Neuronal stem cell (in vitro differentiated cells): ENCODE measurements at regions not wholly inside any gene's neighbourhood (a gene's known extent, or its start where the extent isn't known, plus 50 kb on each side); places are given as distances from the start of the nearest gene placed in this dataset.

Source experiments
- DNase-seq: peaks from one replicate; pipeline ENCODE4 v3.0.0-alpha.2; 2013; ENCODE audit warnings: low spot score
- H2AFZ ChIP-seq: one replicate; pipeline ENCODE4 v1.6.1; 2013; ENCODE audit warnings: mild to moderate bottlenecking, low read length, inconsistent platforms
- H2AK5ac ChIP-seq: 2 replicates; pipeline ENCODE4 v1.6.1; 2013; ENCODE audit warnings: low read depth, mild to moderate bottlenecking, inconsistent platforms, low read length, moderate library complexity, mixed read lengths
- H2BK120ac ChIP-seq: 2 replicates; pipeline ENCODE4 v1.6.1; 2013; ENCODE audit warnings: low read depth, mild to moderate bottlenecking, inconsistent platforms, low read length, moderate library complexity, mixed read lengths
- H2BK12ac ChIP-seq: one replicate; pipeline ENCODE4 v1.6.1; 2013; ENCODE audit warnings: low read length, inconsistent platforms
- H2BK15ac ChIP-seq: 2 replicates; pipeline ENCODE4 v1.6.1; 2013; ENCODE audit warnings: mild to moderate bottlenecking, low read length, inconsistent platforms, mixed read lengths
- H2BK5ac ChIP-seq: one replicate; pipeline ENCODE4 v1.6.1; 2013; ENCODE audit warnings: inconsistent platforms, mild to moderate bottlenecking, low read length, moderate library complexity
- H3K14ac ChIP-seq: one replicate; pipeline ENCODE4 v1.6.1; 2013; ENCODE audit warnings: low read length, inconsistent platforms
- H3K18ac ChIP-seq: 2 replicates; pipeline ENCODE4 v1.6.1; 2013; ENCODE audit warnings: low read length, inconsistent platforms
- H3K23ac ChIP-seq: 2 replicates; pipeline ENCODE4 v1.6.1; 2013; ENCODE audit warnings: low read depth, mild to moderate bottlenecking, mixed read lengths, low read length, inconsistent platforms; ENCODE audit not compliant: poor library complexity
- H3K27ac ChIP-seq: replicated peaks from 3 replicates; pipeline ENCODE4 v1.5.1; 2013; ENCODE audit warnings: low read length, inconsistent platforms
- H3K27me3 ChIP-seq, 3 experiments: 2 replicates each; pipeline ENCODE4 v1.6.1; 2013; ENCODE audit warnings: low read length in 3 of 3, mild to moderate bottlenecking in 2 of 3, inconsistent platforms in 1 of 3, low read depth in 1 of 3, mixed read lengths in 1 of 3, moderate library complexity in 1 of 3; ENCODE audit not compliant: control insufficient read depth in 3 of 3, insufficient read depth in 3 of 3
- H3K36me3 ChIP-seq, 2 donors: replicated peaks in 1 of 2; 2 replicates each; pipeline ENCODE4 v1.6.1; 2013; ENCODE audit warnings: low read length in 2 of 2; ENCODE audit not compliant: control insufficient read depth in 2 of 2, insufficient read depth in 2 of 2
- H3K4ac ChIP-seq: 2 replicates; pipeline ENCODE4 v1.6.1; 2013; ENCODE audit warnings: inconsistent platforms, mild to moderate bottlenecking, low read length, moderate library complexity
- H3K4me1 ChIP-seq, 2 donors: 1 replicate in 1 of 2; 2 replicates in 1 of 2; pipeline ENCODE4 v1.6.1; 2013; ENCODE audit warnings: low read length in 2 of 2, low read depth in 1 of 2; ENCODE audit not compliant: control insufficient read depth in 2 of 2, insufficient read depth in 1 of 2
- H3K4me2 ChIP-seq: one replicate; pipeline ENCODE4 v1.6.1; 2013; ENCODE audit warnings: mild to moderate bottlenecking, low read length, inconsistent platforms; ENCODE audit not compliant: insufficient read depth, poor library complexity, severe bottlenecking
- H3K4me3 ChIP-seq, 2 donors: 2 replicates each; pipeline ENCODE4 v1.5.1; 2013; ENCODE audit warnings: low read length in 2 of 2, mild to moderate bottlenecking in 2 of 2, inconsistent platforms in 1 of 2, moderate library complexity in 1 of 2
- H3K79me1 ChIP-seq: one replicate; pipeline ENCODE4 v1.6.1; 2013; ENCODE audit warnings: low read depth, mild to moderate bottlenecking, inconsistent platforms, low read length, moderate library complexity
- H3K9ac ChIP-seq: one replicate; pipeline ENCODE4 v1.6.1; 2013; ENCODE audit warnings: mild to moderate bottlenecking, low read depth, low read length, inconsistent platforms; ENCODE audit not compliant: poor library complexity
- H3K9me3 ChIP-seq, 2 donors: replicated peaks in 1 of 2; 2 replicates each; pipeline versions ENCODE3 to v1.6.1; 2013; ENCODE audit warnings: low read length in 2 of 2, mild to moderate bottlenecking in 2 of 2, inconsistent platforms in 1 of 2, low read depth in 1 of 2, mixed read lengths in 1 of 2, moderate library complexity in 1 of 2; ENCODE audit not compliant: control insufficient read depth in 2 of 2, insufficient read depth in 1 of 2
- H4K8ac ChIP-seq: one replicate; pipeline ENCODE4 v1.6.1; 2013; ENCODE audit warnings: low read depth, mild to moderate bottlenecking, inconsistent platforms, low read length, moderate library complexity
- H4K91ac ChIP-seq: one replicate; pipeline ENCODE4 v1.6.1; 2013; ENCODE audit warnings: low read length, low read depth, mild to moderate bottlenecking, inconsistent platforms; ENCODE audit not compliant: poor library complexity
- WGBS, 2 donors: extraction: QIAGEN DNeasy Blood & Tissue Kit; methylation state at CpG; one replicate each; pipeline ENCODE4 v1.1.7; 2013; ENCODE audit warnings: missing lambda C conversion rate in 2 of 2, mixed read lengths in 1 of 2; ENCODE audit not compliant: insufficient read length in 2 of 2, insufficient replicate concordance in 1 of 2; ENCODE audit errors: extremely low coverage in 2 of 2; 5-methylcytosine and 5-hydroxymethylcytosine counted together

DNA sequence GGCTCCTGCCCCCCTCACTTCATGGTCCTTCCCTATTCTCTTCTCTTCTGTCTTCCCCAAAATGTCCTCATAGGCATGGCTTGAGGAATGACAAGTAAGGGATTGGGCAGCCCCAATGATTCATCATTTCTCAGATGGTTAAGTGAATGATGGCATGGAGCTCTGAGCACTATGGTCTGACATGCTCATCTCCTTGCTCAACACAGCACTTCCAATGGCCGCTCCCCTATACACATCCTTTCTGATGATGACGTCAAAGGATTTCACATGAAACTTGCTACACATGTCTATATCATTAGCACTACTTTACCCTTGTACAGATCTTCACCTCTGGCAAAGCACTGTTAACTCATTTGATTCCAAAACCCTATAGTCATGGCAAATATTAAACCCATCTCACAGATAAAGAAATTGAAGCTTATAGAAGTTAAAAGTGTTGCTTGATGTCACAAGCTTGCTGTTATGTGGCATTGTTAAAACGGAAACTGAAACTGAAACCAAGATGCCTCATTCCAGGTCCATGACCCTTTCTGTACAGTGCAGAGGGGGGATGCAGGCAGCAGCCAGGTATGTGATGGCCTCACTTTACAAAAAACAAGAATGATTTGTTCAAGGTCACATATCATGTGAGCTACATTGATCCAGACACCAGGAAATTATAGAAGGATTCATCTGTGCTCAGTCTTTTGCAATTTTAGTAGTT, 90.0 kb upstream of the PLXNA4 start:
- H3K79me1 ChIP-seq: no peaks in the 10 kb centered on the region
- H3K4me3 ChIP-seq: no peak overlapping the region
- no peak overlapping the region for H2BK15ac ChIP-seq
- H3K23ac ChIP-seq: no peak overlapping the region
- H3K27ac ChIP-seq: no peak overlapping the region
- H3K9me3 ChIP-seq: no peaks in the 10 kb centered on the region
- H3K36me3 ChIP-seq: no peaks in the 10 kb centered on the region
- H2BK12ac ChIP-seq: no peak overlapping the region
- H3K18ac ChIP-seq: no peak overlapping the region
- no peak overlapping the region for H4K91ac ChIP-seq
- H3K4me1 ChIP-seq: no peaks in the 10 kb centered on the region
- no peak overlapping the region for H2BK120ac ChIP-seq
- no CpG with 5 or more reads among the region's 3 CpGs for WGBS, 2 donors
- no peak overlapping the region for H4K8ac ChIP-seq
- DNase-seq: no peak
- H3K4ac ChIP-seq: no peak overlapping the region
- no peak overlapping the region for H2AFZ ChIP-seq
- H3K27me3 ChIP-seq: no peaks in the 10 kb centered on the region
- no peak overlapping the region for H3K9ac ChIP-seq
- no peak overlapping the region for H2BK5ac ChIP-seq
- H3K4me2 ChIP-seq: no peak overlapping the region
- H3K14ac ChIP-seq: no peak overlapping the region
- H2AK5ac ChIP-seq: no peak overlapping the region

DNA sequence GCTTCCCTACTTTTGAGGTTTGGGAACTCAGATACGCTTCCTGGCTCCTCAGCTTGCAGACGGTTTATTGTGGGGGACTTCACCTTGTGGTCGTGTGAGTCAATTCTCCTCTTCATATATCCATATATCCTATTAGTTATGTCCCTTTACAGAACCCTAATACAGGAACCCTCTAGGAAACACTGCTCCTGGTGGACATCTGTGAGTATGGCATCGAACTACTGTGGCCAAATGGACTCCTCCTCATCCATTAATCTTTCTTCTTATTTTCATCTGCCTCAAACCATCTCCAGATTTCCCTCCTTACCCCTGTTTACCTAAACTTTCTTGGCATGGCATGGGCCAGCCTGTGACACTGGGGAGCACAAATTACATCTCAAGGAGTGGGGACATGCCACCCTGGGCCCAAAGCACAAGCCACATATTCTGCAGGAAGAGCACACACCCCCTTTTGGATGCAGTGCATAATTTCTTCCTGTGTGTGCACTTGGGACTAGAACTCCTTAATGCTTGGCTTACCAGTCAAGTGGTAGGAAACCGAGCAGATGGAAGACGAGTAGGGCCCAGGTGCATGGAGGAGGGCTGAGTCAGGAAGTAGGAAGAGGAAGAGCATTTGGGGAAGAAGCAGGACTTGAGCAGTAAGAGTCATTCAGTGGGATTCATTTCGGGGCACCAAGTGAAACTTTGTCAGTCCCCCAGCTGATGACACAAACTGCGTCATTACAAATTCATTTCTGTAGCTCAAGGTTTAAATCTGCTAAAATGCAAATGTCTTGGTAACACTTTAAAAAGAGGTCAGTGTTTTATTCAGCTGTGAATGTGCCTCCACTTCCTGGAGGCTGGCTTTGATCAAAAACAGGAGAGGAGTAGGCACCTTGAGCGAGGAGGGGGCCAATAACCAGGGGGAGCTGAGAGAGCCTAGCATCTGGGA, 80.8 kb upstream of the PLXNA4 start:
- no peak overlapping the region for H2BK15ac ChIP-seq
- no peak overlapping the region for H4K91ac ChIP-seq
- H3K14ac ChIP-seq: no peak overlapping the region
- H3K18ac ChIP-seq: no peak overlapping the region
- no peak for DNase-seq
- H3K27ac ChIP-seq: no peak overlapping the region
- H2BK120ac ChIP-seq: no peak overlapping the region
- no peak overlapping the region for H4K8ac ChIP-seq
- H3K23ac ChIP-seq: no peak overlapping the region
- no peaks in the 10 kb centered on the region for H3K9me3 ChIP-seq
- H2AFZ ChIP-seq: no peak overlapping the region
- H3K9ac ChIP-seq: no peak overlapping the region
- no peaks in the 10 kb centered on the region for H3K36me3 ChIP-seq
- peaks cover 3% of the 10 kb centered on the region in 2 donors for H3K4me1 ChIP-seq
- H3K4ac ChIP-seq: no peak overlapping the region
- H3K79me1 ChIP-seq: no peaks in the 10 kb centered on the region
- H3K27me3 ChIP-seq: no peaks in the 10 kb centered on the region
- no CpG with 5 or more reads among the region's 9 CpGs for WGBS, 2 donors
- no peak overlapping the region for H2BK12ac ChIP-seq
- no peak overlapping the region for H2AK5ac ChIP-seq
- no peak overlapping the region for H3K4me2 ChIP-seq
- H2BK5ac ChIP-seq: no peak overlapping the region
- H3K4me3 ChIP-seq: no peak overlapping the region

DNA sequence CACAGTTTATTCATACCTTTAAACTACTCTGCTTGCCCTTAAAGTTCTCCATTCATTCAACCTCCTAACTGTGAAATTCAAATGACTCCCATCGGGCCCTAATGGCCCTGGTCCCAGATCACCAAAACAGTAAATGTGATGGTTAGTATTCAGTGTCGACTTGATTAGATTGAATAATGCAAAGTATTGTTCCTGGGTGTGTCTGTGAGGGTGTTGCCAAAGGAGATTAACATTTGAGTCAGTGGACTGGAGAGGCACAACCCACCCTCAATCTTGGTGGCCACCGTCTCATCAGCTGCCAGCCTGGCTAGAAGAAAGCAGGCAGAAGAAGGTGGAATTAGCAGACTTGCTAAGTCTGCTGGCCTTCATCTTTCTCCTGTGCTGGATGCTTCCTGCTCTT, 80.1 kb upstream of the PLXNA4 start:
- no peak overlapping the region for H3K4me2 ChIP-seq
- H2BK15ac ChIP-seq: no peak overlapping the region
- no peak overlapping the region for H3K14ac ChIP-seq
- no peak overlapping the region for H3K18ac ChIP-seq
- no peak overlapping the region for H2BK12ac ChIP-seq
- H3K23ac ChIP-seq: no peak overlapping the region
- no peak overlapping the region for H2AFZ ChIP-seq
- H4K8ac ChIP-seq: no peak overlapping the region
- WGBS, 2 donors: no CpG with 5 or more reads among the region's 3 CpGs
- no peaks in the 10 kb centered on the region for H3K79me1 ChIP-seq
- no peak overlapping the region for H3K4ac ChIP-seq
- no peak overlapping the region for H2BK5ac ChIP-seq
- no peak for DNase-seq
- H4K91ac ChIP-seq: no peak overlapping the region
- H3K27me3 ChIP-seq: no peaks in the 10 kb centered on the region
- no peak overlapping the region for H2AK5ac ChIP-seq
- peaks cover 3% of the 10 kb centered on the region in 2 donors for H3K4me1 ChIP-seq
- H3K9me3 ChIP-seq: no peaks in the 10 kb centered on the region
- no peak overlapping the region for H3K27ac ChIP-seq
- no peaks in the 10 kb centered on the region for H3K36me3 ChIP-seq
- H2BK120ac ChIP-seq: no peak overlapping the region
- no peak overlapping the region for H3K9ac ChIP-seq
- no peak overlapping the region for H3K4me3 ChIP-seq

DNA sequence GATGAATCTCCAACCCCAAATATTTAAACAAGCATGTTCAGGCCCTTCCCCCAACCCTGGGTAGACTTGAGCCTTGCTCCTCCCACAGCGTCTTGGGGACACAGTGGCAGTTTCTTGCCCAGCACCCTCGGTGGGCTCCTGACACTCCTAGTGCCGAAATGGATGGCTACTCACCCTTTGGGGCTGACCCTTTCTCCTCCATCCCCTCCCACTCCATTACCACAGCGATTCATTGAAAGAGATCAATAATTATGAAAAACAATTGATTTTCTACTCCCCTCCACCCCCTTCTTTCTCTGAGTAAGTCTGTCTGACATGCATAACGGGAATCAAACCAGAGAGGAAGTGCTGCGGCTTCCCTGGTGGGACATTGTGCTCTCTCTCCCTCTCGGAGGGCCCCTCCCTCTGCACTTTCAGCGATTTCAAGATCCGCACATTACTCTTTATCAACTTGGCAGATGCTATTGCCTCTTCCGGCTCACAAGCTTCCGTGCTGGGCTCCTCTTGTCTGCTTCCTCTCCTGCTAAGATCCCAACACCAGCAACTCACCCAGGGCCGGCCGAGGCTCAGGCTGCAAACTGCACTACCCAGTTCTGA, 79.0 kb upstream of the PLXNA4 start:
- Histone ChIP-seq H3K9me3 (no peaks in the 10 kb centered on the region), H2BK5ac (no peak overlapping the region), H3K14ac (no peak overlapping the region), H2AFZ (peak overlapping the region; percentile 83), H4K8ac (no peak overlapping the region), H3K79me1 (no peaks in the 10 kb centered on the region), H3K4ac (no peak overlapping the region), H3K27me3 (no peaks in the 10 kb centered on the region), H2AK5ac (no peak overlapping the region), H3K4me2 (peak overlapping the region; percentile 11), H3K4me3 (peak overlapping the region in 1 of 2 donors; percentile 37), H3K27ac (no peak overlapping the region), H2BK120ac (no peak overlapping the region), H2BK12ac (no peak overlapping the region), H3K4me1 (peaks cover 3% of the 10 kb centered on the region in 2 donors), H4K91ac (no peak overlapping the region), H2BK15ac (no peak overlapping the region), H3K18ac (no peak overlapping the region), H3K23ac (no peak overlapping the region), H3K9ac (no peak overlapping the region), H3K36me3 (no peaks in the 10 kb centered on the region)
- DNase-seq: no peak
- WGBS, 2 donors: no CpG with 5 or more reads among the region's 13 CpGs
